ENCODE measurements at regions not wholly inside any gene's neighbourhood (a gene's known extent, or its start where the extent isn't known, plus 50 kb on each side); places are given as distances from the start of the nearest gene placed in this dataset.

Small RNA genes in the stretch of these regions (small RNA-seq; reads per million reads assigned to genes)
- gene LINC00328-2P, result 0 reads per million in 2 experiments
- gene RNA5SP24, result 0 reads per million in 2 experiments
- 0 reads per million in 2 experiments for gene RNU6-55P
- gene RNU6-76P, result 0 reads per million in 2 experiments
